Smooth muscle cell of the brain vasculature (primary cell): ENCODE measurements at regions not wholly inside any gene's neighbourhood (a gene's known extent, or its start where the extent isn't known, plus 50 kb on each side); places are given as distances from the start of the nearest gene placed in this dataset.

ENCODE experiments used
- DNase-seq: peaks from one replicate; pipeline ENCODE4 v3.0.0-alpha.2; 2012; ENCODE audit warnings: low read depth, low spot score

- DNase-seq = no peak
These were observed 243.3 kb upstream of the NCKAP5 start for GRCh38 chr2:133811409-133812125.

GRCh38 chr2:133812826-133813617, 244.8 kb upstream of the NCKAP5 start:
- DNase-seq = no peak

- no peak for DNase-seq
These were observed 246.6 kb upstream of the NCKAP5 start for GRCh38 chr2:133814890-133815289.

GRCh38 chr2:133816037-133816436, 247.8 kb upstream of the NCKAP5 start:
- no peak for DNase-seq

- DNase-seq = peak; percentile 23
These were observed 249.7 kb upstream of the NCKAP5 start for GRCh38 chr2:133817680-133818566.

- no peak for DNase-seq
These were observed 250.4 kb upstream of the NCKAP5 start for GRCh38 chr2:133818661-133819060.

- no peak for DNase-seq
These were observed 251.6 kb upstream of the NCKAP5 start for GRCh38 chr2:133819906-133820305.

GRCh38 chr2:133821107-133821760, 253.0 kb upstream of the NCKAP5 start:
- no peak for DNase-seq

GRCh38 chr2:133822517-133823225, 254.4 kb upstream of the NCKAP5 start:
- no peak for DNase-seq

GRCh38 chr2:133823226-133823550, 254.9 kb upstream of the NCKAP5 start:
- DNase-seq = no peak

- DNase-seq = no peak
These were observed 256.6 kb upstream of the NCKAP5 start for GRCh38 chr2:133824869-133825268.

- DNase-seq = no peak
These were observed 257.5 kb upstream of the NCKAP5 start for GRCh38 chr2:133825778-133826177.

GRCh38 chr2:133828913-133829312, 260.6 kb upstream of the NCKAP5 start:
- DNase-seq = no peak

GRCh38 chr2:133829450-133830020, 261.3 kb upstream of the NCKAP5 start:
- no peak for DNase-seq

- DNase-seq = no peak
These were observed 265.5 kb upstream of the NCKAP5 start for GRCh38 chr2:133833746-133834145.

- DNase-seq = no peak
These were observed 267.8 kb upstream of the NCKAP5 start for GRCh38 chr2:133835821-133836619.

- no peak for DNase-seq
These were observed 268.6 kb upstream of the NCKAP5 start for GRCh38 chr2:133836691-133837345.

- no peak for DNase-seq
These were observed 269.3 kb upstream of the NCKAP5 start for GRCh38 chr2:133837441-133838094.
